SK-N-SH treated with all-trans-retinoic acid at 6 μM for 48 hours (cell line): ENCODE measurements at regions not wholly inside any gene's neighbourhood (a gene's known extent, or its start where the extent isn't known, plus 50 kb on each side); places are given as distances from the start of the nearest gene placed in this dataset.

ENCODE experiments used
- ATAC-seq: fragments of 200-7000 bp; cut with Tn5 transposase; 3 replicates; pipeline ENCODE4 v1.9.1; 2020; ENCODE audit warnings: mild to moderate bottlenecking, moderate library complexity
- ARNTL ChIP-seq: fragments of 450-650 bp; formaldehyde crosslinking; IDR thresholded peaks from 2 replicates; pipeline ENCODE4 v1.5.0; 2020; ENCODE audit warnings: low read depth, mild to moderate bottlenecking, moderate library complexity, borderline replicate concordance
- BACH2 ChIP-seq: fragments of 250-450 bp; sonication (Bioruptor Pico); IDR thresholded peaks from 2 replicates; pipeline ENCODE4 v1.9.0; 2021; ENCODE audit warnings: mild to moderate bottlenecking, borderline replicate concordance
- CREB5 ChIP-seq: fragments of 250-450 bp; sonication (Bioruptor Pico); IDR thresholded peaks from 2 replicates; pipeline ENCODE4 v1.5.1; 2020; ENCODE audit warnings: low read depth, mild to moderate bottlenecking, moderate library complexity
- CSDC2 ChIP-seq: fragments of 250-450 bp; sonication (Bioruptor Pico); IDR thresholded peaks from 2 replicates; pipeline ENCODE4 v1.5.0; 2020; ENCODE audit warnings: mild to moderate bottlenecking, moderate library complexity
- CSRNP3 ChIP-seq: fragments of 250-450 bp; sonication (Bioruptor Pico); IDR thresholded peaks from 2 replicates; pipeline ENCODE4 v1.5.1; 2021; ENCODE audit warnings: mild to moderate bottlenecking, moderate library complexity
- ESRRG ChIP-seq: fragments of 250-450 bp; sonication (Bioruptor Pico); IDR thresholded peaks from 2 replicates; pipeline ENCODE4 v1.6.1; 2021; ENCODE audit warnings: mild to moderate bottlenecking
- GLIS3 ChIP-seq: fragments of 250-450 bp; sonication (Bioruptor Pico); IDR thresholded peaks from 2 replicates; pipeline ENCODE4 v1.5.0; 2020; ENCODE audit warnings: mild to moderate bottlenecking, moderate library complexity
- ISL1 ChIP-seq: fragments of 250-450 bp; sonication (Bioruptor Pico); IDR thresholded peaks from 2 replicates; pipeline ENCODE4 v2.1.2; 2022; ENCODE audit warnings: mild to moderate bottlenecking, moderate library complexity
- PPARA ChIP-seq: fragments of 250-450 bp; sonication (Bioruptor Pico); IDR thresholded peaks from 2 replicates; pipeline ENCODE4 v1.5.0; 2020; ENCODE audit warnings: mild to moderate bottlenecking, borderline replicate concordance
- RARB ChIP-seq: fragments of 250-450 bp; sonication (Bioruptor Pico); IDR thresholded peaks from 2 replicates; pipeline ENCODE4 v1.8.0; 2021; ENCODE audit warnings: mild to moderate bottlenecking, moderate library complexity
- SNAI2 ChIP-seq: fragments of 250-450 bp; sonication (Bioruptor Pico); IDR thresholded peaks from 2 replicates; pipeline ENCODE4 v1.5.0; 2020; ENCODE audit warnings: mild to moderate bottlenecking, moderate library complexity
- TOX ChIP-seq: fragments of 250-450 bp; sonication (Bioruptor Pico); IDR thresholded peaks from 2 replicates; pipeline ENCODE4 v1.8.0; 2021; ENCODE audit warnings: mild to moderate bottlenecking, moderate library complexity, borderline replicate concordance
- TSHZ2 ChIP-seq: fragments of 250-450 bp; sonication (Bioruptor Pico); IDR thresholded peaks from 2 replicates; pipeline ENCODE4 v1.5.0; 2020; ENCODE audit warnings: mild to moderate bottlenecking, moderate library complexity
- ZC3H10 ChIP-seq: fragments of 250-450 bp; sonication (Bioruptor Pico); IDR thresholded peaks from 2 replicates; pipeline ENCODE4 v1.5.1; 2021; ENCODE audit warnings: mild to moderate bottlenecking, moderate library complexity
- ZFP3 ChIP-seq: fragments of 250-450 bp; sonication (Bioruptor Pico); IDR thresholded peaks from 2 replicates; pipeline ENCODE4 v1.5.0; 2020; ENCODE audit warnings: mild to moderate bottlenecking, moderate library complexity
- ZFP30 ChIP-seq: fragments of 450-650 bp; formaldehyde crosslinking; IDR thresholded peaks from 2 replicates; pipeline ENCODE4 v1.5.0; 2022; ENCODE audit warnings: mild to moderate bottlenecking, moderate library complexity
- ZNF565 ChIP-seq: fragments of 450-650 bp; formaldehyde crosslinking; conservative IDR thresholded peaks from 2 replicates; pipeline ENCODE4 v1.5.0; 2020; ENCODE audit warnings: low read depth, mild to moderate bottlenecking, moderate library complexity
- ZNF70 ChIP-seq: fragments of 450-650 bp; formaldehyde crosslinking; IDR thresholded peaks from 2 replicates; pipeline ENCODE4 v1.5.0; 2020; ENCODE audit warnings: mild to moderate bottlenecking, moderate library complexity
- ZNF8 ChIP-seq: fragments of 450-650 bp; formaldehyde crosslinking; IDR thresholded peaks from 2 replicates; pipeline ENCODE4 v1.5.0; 2020; ENCODE audit warnings: mild to moderate bottlenecking, moderate library complexity

GRCh38 chr13:89831157-89831556 is 1516.3 kb upstream of the MIR17HG start:
- no peak for TF ChIP-seq BACH2 (CRISPR knock-in tag)
- TF ChIP-seq ZC3H10 (CRISPR knock-in tag), result no peak
- TF ChIP-seq PPARA (CRISPR knock-in tag), result no peak
- TF ChIP-seq ZNF8, result no peak
- TF ChIP-seq RARB (CRISPR knock-in tag), result no peak
- no peak for TF ChIP-seq SNAI2
- no peak for TF ChIP-seq TOX (CRISPR knock-in tag)
- TF ChIP-seq CREB5 (CRISPR knock-in tag), result no peak
- no peak for ATAC-seq

- no peak for TF ChIP-seq TSHZ2
- no peak for ATAC-seq
Observed at GRCh38 chr13:89832827-89833226, 1514.7 kb upstream of the MIR17HG start.

- no peak for ATAC-seq
- TF ChIP-seq PPARA (CRISPR knock-in tag) (no peak), ZC3H10 (CRISPR knock-in tag) (no peak), SNAI2 (no peak), ZFP30 (CRISPR knock-in tag) (no peak), ZNF8 (no peak), TOX (CRISPR knock-in tag) (no peak), CSRNP3 (CRISPR knock-in tag) (no peak), TSHZ2 (no peak), CSDC2 (no peak), BACH2 (CRISPR knock-in tag) (no peak), ZNF70 (CRISPR knock-in tag) (no peak), ESRRG (CRISPR knock-in tag) (no peak), ZFP3 (CRISPR knock-in tag) (no peak)
Observed at GRCh38 chr13:89843621-89844020, 1503.9 kb upstream of the MIR17HG start.

GRCh38 chr13:89845874-89846273 is 1501.6 kb upstream of the MIR17HG start:
- TF ChIP-seq ZNF70 (CRISPR knock-in tag), result no peak
- no peak for TF ChIP-seq ISL1 (CRISPR knock-in tag)
- TF ChIP-seq ZFP30 (CRISPR knock-in tag), result no peak
- no peak for ATAC-seq

- ATAC-seq, result peak; percentile 78
- TF ChIP-seq ZNF70 (CRISPR knock-in tag), result no peak
- TF ChIP-seq PPARA (CRISPR knock-in tag), result no peak
- no peak for TF ChIP-seq CREB5 (CRISPR knock-in tag)
- no peak for TF ChIP-seq TSHZ2
- no peak for TF ChIP-seq BACH2 (CRISPR knock-in tag)
- TF ChIP-seq ARNTL (CRISPR knock-in tag), result no peak
- TF ChIP-seq ESRRG (CRISPR knock-in tag), result no peak
- peak; percentile 71 for TF ChIP-seq ISL1 (CRISPR knock-in tag)
- no peak for TF ChIP-seq ZNF8
- TF ChIP-seq GLIS3 (CRISPR knock-in tag), result no peak
- no peak for TF ChIP-seq ZNF565
- TF ChIP-seq ZFP30 (CRISPR knock-in tag), result no peak
Observed at GRCh38 chr13:89846926-89847585, 1500.4 kb upstream of the MIR17HG start.
